ENCODE measurements at regions not wholly inside any gene's neighbourhood (a gene's known extent, or its start where the extent isn't known, plus 50 kb on each side); places are given as distances from the start of the nearest gene placed in this dataset.

DNA sequence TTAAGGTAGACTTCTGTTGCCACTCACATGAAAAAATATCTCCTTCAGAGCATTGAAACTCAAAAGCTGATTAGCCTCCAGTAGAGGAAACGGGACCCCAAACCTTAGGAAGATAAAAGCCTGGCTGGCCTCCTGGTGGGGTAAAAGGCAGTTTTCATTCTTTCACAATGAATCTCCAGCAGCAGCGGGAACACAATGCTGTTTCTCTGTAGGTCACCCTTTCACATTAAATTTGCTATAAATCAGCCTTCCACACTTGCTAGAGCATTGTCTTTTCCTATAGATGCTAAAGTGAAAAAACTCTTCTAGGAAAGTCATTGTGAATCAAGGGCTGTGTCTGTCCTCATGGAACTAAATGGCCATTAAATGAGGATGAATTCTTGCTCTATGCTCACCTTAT lies 207.3 kb upstream of the MAGEB2 start:
- no peaks in the 10 kb centered on the region for H3K27me3 Mint-ChIP-seq
- CTCF ChIA-PET = no interaction called here
- H3K4me1 Mint-ChIP-seq (ENCODE audit: low read depth) = no peaks in the 10 kb centered on the region
- H3K4me3 Mint-ChIP-seq = no peak overlapping the region
- H3K27ac Mint-ChIP-seq = no peak overlapping the region
- Histone ChIP-seq H3K4me1 (ENCODE audit: insufficient read depth, low read length) (no peaks in the 10 kb centered on the region), H3K9me3 (ENCODE audit: control insufficient read depth in 1 of 2, insufficient read depth in 1 of 2, low read length in 2 of 2) (no peaks in the 10 kb centered on the region), H3K36me3 (ENCODE audit: insufficient read depth, low read length) (no peaks in the 10 kb centered on the region), H3K27me3 (ENCODE audit: control insufficient read depth in 1 of 2, insufficient read depth in 2 of 2, low read length in 2 of 2) (no peaks in the 10 kb centered on the region), H3K4me3 (ENCODE audit: low read length) (no peak overlapping the region), H3K27ac (ENCODE audit: low read depth in 1 of 2, low read length in 2 of 2) (no peak overlapping the region)
- no peaks in the 10 kb centered on the region for H3K9me3 Mint-ChIP-seq
- no peak for ATAC-seq (ENCODE audit: poor library complexity)
- TF ChIP-seq, protein P1, sequence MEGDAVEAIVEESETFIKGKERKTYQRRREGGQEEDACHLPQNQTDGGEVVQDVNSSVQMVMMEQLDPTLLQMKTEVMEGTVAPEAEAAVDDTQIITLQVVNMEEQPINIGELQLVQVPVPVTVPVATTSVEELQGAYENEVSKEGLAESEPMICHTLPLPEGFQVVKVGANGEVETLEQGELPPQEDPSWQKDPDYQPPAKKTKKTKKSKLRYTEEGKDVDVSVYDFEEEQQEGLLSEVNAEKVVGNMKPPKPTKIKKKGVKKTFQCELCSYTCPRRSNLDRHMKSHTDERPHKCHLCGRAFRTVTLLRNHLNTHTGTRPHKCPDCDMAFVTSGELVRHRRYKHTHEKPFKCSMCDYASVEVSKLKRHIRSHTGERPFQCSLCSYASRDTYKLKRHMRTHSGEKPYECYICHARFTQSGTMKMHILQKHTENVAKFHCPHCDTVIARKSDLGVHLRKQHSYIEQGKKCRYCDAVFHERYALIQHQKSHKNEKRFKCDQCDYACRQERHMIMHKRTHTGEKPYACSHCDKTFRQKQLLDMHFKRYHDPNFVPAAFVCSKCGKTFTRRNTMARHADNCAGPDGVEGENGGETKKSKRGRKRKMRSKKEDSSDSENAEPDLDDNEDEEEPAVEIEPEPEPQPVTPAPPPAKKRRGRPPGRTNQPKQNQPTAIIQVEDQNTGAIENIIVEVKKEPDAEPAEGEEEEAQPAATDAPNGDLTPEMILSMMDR (IDR thresholded peaks at IDR 0.05) = no peak
- no peak for DNase-seq
- intact Hi-C loops (cut with DNase I, micrococcal nuclease) = no loop called here
- no peaks in the 10 kb centered on the region for H3K36me3 Mint-ChIP-seq (ENCODE audit: low read depth)
- POLR2A ChIA-PET = no interaction called here

DNA sequence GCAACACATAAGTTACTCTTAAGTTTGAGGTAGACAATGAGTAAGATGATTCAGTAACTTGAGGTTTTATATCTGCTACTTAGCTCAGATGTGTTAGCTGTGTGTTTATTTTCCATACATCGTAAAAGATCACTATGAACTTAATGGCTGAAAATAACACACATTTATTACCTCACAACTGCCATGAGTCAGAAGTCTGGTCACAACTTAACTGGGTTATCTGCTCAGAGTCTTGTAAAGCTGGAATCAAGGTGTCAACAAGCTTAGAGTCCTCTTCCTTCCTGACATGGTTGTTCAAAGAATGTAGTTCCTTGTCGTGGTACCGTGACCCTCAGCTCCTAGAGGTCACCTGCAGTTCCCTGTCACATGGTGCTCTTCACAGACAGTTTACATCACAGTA lies 204.9 kb upstream of the MAGEB2 start:
- no peak overlapping the region for H3K4me3 Mint-ChIP-seq
- Histone ChIP-seq H3K4me1 (ENCODE audit: insufficient read depth, low read length) (no peaks in the 10 kb centered on the region), H3K9me3 (ENCODE audit: control insufficient read depth in 1 of 2, insufficient read depth in 1 of 2, low read length in 2 of 2) (no peaks in the 10 kb centered on the region), H3K36me3 (ENCODE audit: insufficient read depth, low read length) (no peaks in the 10 kb centered on the region), H3K4me3 (ENCODE audit: low read length) (no peak overlapping the region), H3K27ac (ENCODE audit: low read depth in 1 of 2, low read length in 2 of 2) (no peak overlapping the region), H3K27me3 (ENCODE audit: control insufficient read depth in 1 of 2, insufficient read depth in 2 of 2, low read length in 2 of 2) (no peaks in the 10 kb centered on the region)
- no peaks in the 10 kb centered on the region for H3K36me3 Mint-ChIP-seq (ENCODE audit: low read depth)
- POLR2A ChIA-PET = no interaction called here
- ATAC-seq (ENCODE audit: poor library complexity) = no peak
- CTCF ChIA-PET = no interaction called here
- DNase-seq = no peak
- no peaks in the 10 kb centered on the region for H3K27me3 Mint-ChIP-seq
- TF ChIP-seq, protein P1 (IDR thresholded peaks at IDR 0.05) = no peak
- H3K4me1 Mint-ChIP-seq (ENCODE audit: low read depth) = no peaks in the 10 kb centered on the region
- intact Hi-C loops (cut with DNase I, micrococcal nuclease) = no loop called here
- no peak overlapping the region for H3K27ac Mint-ChIP-seq
- H3K9me3 Mint-ChIP-seq = no peaks in the 10 kb centered on the region

DNA sequence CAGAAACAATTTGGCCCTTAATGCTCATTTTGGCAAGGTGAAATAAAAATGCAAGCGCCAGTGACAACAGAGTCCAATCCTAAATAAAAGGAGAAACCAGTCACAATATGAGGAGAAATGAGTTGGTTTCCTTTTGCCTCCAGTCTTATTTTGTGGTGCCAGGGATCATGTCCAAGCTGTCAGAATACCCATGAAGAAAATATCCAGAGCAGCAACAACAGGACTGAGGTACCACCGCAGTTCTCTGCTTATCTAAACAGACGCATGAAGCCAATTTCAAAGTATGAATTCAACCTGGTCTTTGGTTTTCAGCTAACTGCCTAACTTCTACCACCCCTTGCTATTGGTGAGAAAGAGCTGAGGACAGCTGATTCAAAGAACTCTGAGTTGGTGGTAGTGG lies 199.9 kb upstream of the MAGEB2 start:
- Histone ChIP-seq H3K27ac (ENCODE audit: low read depth in 1 of 2, low read length in 2 of 2) (no peak overlapping the region), H3K9me3 (ENCODE audit: control insufficient read depth in 1 of 2, insufficient read depth in 1 of 2, low read length in 2 of 2) (no peaks in the 10 kb centered on the region), H3K27me3 (ENCODE audit: control insufficient read depth in 1 of 2, insufficient read depth in 2 of 2, low read length in 2 of 2) (no peaks in the 10 kb centered on the region), H3K4me3 (ENCODE audit: low read length) (no peak overlapping the region), H3K4me1 (ENCODE audit: insufficient read depth, low read length) (no peaks in the 10 kb centered on the region), H3K36me3 (ENCODE audit: insufficient read depth, low read length) (no peaks in the 10 kb centered on the region)
- Mint-ChIP-seq H3K9me3 (no peaks in the 10 kb centered on the region), H3K4me1 (ENCODE audit: low read depth) (no peaks in the 10 kb centered on the region), H3K27ac (no peak overlapping the region), H3K27me3 (no peaks in the 10 kb centered on the region), H3K4me3 (no peak overlapping the region), H3K36me3 (ENCODE audit: low read depth) (no peaks in the 10 kb centered on the region)
- POLR2A ChIA-PET = no interaction called here
- TF ChIP-seq, protein P1 (IDR thresholded peaks at IDR 0.05) = no peak
- CTCF ChIA-PET = no interaction called here
- DNase-seq (no peak), ATAC-seq (ENCODE audit: poor library complexity) (no peak)
- intact Hi-C loops (cut with DNase I, micrococcal nuclease) = no loop called here

Measured in CD4-positive, alpha-beta T cell (primary cell).